Stromal cell of bone marrow (primary cell): ENCODE measurements at regions not wholly inside any gene's neighbourhood (a gene's known extent, or its start where the extent isn't known, plus 50 kb on each side); places are given as distances from the start of the nearest gene placed in this dataset.
A peak's percentile ranks its signal among the peaks of the same experiment; 100 is the strongest.
"Not testable (repeated sequence)": the region's sequence is repeated elsewhere in the genome, so short reads cannot be mapped to it uniquely, and the experiment has no call there.

Experiments used
- DNase-seq: peaks from one replicate; pipeline ENCODE4 v3.0.0-alpha.2; 2012; ENCODE audit warnings: low read depth

DNA sequence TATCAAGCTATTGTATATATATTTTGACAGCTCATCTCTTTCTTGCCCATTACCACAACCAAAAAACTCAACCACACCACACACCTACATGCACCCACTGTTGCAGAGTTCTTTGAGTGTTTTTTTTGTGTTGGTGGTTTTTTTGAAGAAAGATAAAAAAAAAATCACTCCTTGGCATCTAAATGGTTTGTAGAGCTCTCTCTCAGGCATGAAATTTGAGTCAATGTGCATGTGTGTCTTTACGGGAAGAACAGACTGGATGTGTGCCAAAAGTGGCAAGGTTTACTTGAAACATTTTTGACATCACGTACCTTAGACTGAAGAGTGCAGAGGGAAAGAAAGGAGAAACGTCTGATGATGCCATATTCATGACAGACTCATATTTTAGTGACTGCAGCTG, 154.2 kb downstream of the FHIP1A start:
- DNase-seq: no peak

GRCh38 chr4:151564321-151564720, 155.3 kb downstream of the FHIP1A start:
- DNase-seq: no peak

DNA sequence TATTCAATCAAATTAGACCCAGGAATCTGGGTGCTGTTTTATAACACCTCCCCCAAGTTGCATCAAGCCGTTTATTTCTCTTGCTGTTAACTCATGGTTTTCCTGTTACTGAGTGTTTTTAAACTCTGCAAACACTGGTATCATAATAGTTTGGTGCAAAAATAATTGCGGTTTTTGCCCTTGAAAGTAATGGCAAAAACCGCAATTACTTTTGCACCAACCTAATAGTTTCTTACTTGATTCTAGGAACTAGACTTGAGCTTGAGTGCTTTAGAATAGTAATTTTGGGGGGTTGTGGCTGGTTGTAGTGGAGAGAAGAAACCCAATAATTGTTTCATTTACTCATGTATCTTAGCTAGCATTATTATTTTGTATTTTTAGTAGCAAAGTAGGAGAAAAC, 156.6 kb downstream of the FHIP1A start:
- no peak for DNase-seq

DNA sequence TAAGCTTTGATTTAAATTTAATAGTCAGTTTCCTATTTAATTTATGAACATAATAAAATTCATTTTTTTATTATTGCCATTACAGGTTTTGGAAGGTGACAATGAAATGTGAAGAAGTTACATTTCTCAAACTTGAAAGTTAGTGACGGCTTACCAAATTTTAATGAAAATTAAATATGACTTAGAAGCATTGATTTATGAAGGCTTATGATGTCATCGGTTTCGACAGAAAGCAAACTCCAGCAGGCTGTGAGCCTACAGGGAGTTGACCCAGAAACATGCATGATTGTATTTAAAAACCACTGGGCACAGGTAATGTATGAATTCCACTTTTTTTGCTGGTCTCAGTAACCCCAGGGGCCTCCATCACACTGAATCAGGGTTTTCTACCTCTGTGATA, 157.1 kb downstream of the FHIP1A start:
- no peak for DNase-seq

GRCh38 chr4:151567056-151567455, 158.1 kb downstream of the FHIP1A start:
- DNase-seq: no peak

GRCh38 chr4:151568966-151569365, 160.0 kb downstream of the FHIP1A start:
- DNase-seq: no peak

- DNase-seq: no peak
Observed at GRCh38 chr4:151569650-151570049, 160.7 kb downstream of the FHIP1A start.

DNA sequence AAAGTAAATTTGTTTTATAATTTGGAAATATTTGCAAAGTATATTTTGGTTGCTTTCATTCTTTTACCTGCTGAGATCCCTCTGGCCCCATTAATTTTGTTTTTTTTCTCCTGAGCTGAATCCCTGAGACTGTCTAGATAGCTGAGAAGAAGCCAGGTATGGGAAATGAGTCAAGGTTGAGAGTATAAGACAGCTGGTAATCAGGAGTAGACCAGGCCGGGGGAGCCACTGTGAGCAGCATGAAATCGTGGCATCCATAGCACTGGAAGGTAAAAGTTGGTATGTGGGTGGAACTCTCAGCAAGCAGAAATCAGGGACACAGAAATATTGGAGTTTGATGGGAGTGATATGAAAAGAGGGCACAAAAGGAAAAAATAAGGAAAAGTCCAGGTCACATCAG, 164.5 kb downstream of the FHIP1A start:
- DNase-seq: no peak

DNA sequence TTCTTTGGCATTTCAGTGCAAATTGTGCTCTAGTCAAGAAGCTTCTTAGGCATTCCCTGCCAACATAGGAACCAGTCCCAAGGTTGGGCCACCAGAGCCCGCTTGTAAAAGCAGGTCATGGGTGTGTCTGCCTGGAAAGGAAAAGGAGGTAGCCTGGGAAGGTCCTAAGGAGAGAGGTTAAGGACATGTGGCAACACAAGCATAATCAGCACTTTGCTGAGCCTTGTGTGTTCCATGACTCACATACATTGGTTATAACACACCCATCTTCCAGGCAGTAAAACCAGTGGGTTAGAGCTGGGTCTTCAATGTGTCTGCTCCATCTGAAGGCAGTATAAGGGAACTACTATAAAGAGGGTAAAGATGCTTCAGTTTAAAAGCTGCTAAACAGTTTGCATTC, 165.0 kb downstream of the FHIP1A start:
- peak; percentile 18 for DNase-seq

DNA sequence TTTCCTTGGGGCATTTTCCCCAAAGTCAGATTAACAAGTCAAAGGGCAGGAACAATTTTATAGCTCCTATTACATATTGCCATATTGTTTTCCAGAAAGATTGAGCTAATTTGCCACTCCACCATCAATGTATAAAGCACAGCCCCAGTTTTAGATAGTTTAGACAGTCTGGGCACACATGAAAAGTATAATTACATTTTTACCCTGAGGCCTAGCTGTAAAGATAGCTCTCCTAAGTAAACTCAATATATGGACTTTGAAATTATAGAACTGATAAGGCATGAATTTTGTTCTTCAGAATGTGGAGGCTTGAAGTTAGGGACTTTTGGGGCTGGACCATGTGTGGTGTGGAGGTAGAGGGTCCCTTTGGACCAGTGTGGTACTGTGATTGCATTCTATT, 166.0 kb downstream of the FHIP1A start:
- DNase-seq: no peak

DNA sequence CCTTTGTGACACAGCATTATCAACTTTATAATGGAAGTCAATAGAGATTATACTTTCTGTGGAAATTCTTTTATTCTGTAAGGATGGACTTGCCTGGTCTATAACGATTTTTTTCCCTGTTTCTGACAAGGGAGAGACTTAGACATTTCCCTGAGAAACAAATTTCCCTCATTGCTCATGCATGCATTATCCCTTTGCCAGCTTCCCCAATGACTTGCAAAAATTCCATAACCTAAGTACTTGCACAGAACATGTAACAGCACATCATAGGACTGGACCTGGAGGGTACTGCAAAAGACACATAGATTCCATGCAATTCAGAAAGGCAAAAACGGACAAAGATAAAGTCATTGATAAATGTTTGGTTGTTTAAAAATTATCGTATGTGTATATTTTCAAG, 166.7 kb downstream of the FHIP1A start:
- no peak for DNase-seq

GRCh38 chr4:151576627-151577026, 167.7 kb downstream of the FHIP1A start:
- DNase-seq: no peak

DNA sequence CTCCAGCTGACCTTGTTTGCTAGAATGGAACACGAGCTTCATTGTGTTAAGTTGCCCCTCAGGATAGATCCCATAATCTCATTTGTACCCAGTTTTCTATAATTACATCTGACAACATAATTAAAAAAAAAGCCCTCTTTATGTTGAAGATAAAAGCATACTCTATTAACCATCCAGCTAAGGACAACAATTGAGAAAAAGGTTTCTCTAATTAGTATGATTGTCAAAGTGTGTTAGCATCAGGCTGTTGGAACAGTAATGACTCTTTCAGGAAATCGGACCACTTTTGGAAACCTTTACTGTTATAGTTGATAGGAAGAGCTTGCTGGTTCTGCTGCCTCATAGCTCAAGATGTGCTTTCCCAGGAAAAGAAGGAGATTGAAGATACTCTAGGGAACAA, 172.6 kb downstream of the FHIP1A start:
- no peak for DNase-seq

- DNase-seq: no peak
Observed at GRCh38 chr4:151582098-151582497, 173.1 kb downstream of the FHIP1A start.

DNA sequence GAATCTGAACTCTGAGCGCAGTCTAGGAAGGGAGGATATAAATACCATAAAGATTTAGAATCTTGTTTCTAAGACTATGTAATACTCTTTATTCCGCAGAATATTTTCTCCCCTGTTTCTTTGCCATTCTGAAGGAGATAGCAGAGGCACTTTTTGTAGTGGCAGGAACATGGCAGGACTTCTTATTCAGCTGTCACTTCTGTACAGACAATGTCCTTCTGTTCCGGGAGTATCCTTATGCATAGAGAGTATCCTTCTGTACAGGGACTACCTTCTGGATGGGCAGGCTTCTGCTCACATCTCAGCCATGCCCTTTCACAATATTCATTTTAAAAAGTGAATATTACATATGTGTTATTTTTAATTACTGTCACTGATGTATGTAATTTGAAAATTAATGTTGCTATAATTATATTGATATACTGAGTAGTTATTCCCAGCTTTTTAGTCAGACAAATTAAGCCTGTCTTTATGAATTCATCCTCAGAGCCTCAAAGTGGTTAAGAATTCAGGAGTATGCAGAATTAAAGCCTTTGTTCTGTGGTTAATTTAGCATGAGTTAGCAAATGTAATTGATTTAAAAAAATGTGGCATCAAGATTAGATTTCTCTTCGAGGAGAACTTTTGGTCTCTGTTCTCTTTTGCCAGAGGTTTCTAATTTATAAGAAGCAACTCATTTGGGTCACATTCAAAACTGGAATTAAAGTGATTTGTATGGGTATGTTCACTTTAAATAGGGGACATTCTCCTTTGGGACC, 174.4 kb downstream of the FHIP1A start:
- DNase-seq: no peak

DNA sequence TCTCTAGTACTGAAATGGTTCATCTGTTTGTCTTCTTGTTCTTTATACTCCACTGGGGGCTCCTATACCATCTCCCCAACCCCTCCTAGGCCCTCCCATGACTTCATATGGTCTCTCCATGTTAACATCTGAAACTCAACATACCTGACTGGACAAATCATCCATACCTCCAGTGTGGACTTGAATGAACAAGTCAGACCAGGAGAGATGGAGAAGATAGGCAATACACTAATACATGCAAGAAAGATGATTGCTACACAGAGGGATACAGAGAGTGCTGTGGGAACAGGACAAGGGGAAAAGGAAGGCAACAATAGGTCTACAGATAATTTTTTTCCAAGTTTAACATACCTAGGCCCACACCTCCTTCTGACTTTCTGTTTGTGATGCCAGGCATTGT, 175.1 kb downstream of the FHIP1A start:
- DNase-seq: no peak

GRCh38 chr4:151595629-151596028, 165.2 kb downstream of the GATB start:
- not testable (repeated sequence) for DNase-seq

GRCh38 chr4:151597691-151598090, 163.1 kb downstream of the GATB start:
- not testable (repeated sequence) for DNase-seq

- DNase-seq: no peak
Observed at GRCh38 chr4:151599863-151600262, 160.9 kb downstream of the GATB start.

DNA sequence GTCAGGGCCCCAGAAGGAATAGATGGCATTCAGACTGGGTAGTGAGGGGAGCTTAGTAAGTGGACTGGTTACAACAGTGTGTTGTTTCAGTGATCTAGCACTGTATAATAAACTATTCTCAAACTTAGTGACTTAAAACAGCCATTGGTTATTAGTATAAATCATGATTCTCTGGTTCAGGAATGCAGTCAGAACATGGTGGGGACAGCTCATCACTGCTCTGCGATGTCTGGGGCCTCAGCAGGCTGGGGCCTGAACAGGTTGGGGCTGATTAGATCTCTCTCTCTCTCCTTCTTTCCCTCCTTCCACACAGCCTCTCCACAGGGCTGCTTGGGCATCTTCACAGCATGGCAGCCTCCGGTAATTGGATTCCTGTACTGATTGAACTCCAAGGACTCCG, 160.4 kb downstream of the GATB start:
- no peak for DNase-seq

DNA sequence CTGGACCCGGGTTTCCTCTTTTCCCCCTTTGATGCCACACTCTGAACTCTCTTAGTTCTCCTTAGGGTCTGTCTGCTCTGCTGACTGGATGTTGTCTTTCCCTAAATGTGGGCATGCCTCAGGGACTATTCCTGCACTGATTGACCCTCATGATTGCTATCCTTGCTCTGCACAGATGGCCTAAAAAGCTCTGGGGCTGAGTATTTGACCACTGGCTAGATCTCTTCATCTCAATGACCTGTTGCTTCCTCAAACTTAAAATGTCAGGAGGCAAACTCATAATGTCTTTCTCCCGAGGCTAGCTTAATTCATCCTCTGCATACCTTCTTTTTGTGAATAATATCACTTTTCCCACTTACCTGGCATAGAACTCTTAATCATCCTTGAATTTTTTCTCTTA, 157.4 kb downstream of the GATB start:
- no peak for DNase-seq

DNA sequence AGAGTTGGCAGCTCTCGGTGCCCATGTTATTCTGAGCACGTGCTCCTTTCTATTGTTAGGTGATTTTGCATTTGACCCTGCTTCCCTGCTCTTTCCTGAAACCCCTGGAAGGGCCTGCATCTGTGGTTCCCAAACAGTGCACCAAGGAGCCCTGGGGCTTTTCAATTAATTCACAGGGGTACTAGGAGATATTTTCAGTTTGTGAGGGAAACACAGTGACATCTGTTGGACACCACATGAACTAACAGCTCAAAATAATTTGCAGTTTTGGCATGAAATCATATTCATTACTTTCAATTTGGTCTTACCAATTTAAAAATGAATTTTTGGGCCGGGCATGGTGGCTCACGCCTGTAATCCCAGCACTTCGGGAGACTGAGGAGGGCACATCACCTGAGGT, 156.6 kb downstream of the GATB start:
- DNase-seq: peak; percentile 13

DNA sequence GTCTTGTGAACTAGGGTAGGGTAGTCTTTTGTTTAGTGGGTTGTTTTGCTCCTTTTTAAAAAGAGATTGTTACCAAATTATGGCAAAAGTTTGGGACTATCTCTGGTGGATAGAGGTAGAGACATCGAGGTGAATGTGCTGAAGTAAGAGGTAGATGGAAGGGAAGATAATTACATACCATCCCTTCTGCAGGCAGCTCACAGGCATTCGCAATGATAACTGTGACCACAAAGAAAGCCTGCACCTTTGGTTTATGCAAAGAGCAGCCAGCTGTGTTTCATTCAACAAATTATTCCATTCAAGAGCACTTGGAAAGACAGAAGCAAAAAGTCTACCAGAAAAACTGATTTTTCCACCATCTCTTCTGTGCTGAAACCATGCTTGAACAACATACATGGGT, 155.6 kb downstream of the GATB start:
- no peak for DNase-seq

GRCh38 chr4:151606061-151606460, 154.7 kb downstream of the GATB start:
- no peak for DNase-seq

DNA sequence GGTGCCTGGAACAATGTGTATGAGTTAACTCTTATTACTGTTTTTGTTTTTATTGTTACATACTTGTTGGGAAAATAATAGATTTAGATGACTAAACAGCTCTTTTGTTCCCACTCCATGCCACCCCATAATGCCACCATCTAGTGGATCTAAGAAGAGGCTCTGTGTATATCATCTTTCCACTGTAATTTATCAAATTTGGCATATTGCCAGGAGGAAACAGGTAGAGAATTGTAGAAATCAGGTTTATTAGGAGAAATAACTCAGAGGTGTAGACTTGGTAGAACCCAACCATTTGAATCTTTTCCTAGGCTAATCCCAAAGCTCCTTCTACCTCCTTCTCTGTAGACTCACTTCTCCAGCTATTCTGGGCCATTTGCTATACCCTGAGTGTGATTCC, 150.6 kb downstream of the GATB start:
- no peak for DNase-seq
